ENCODE measurements at regions not wholly inside any gene's neighbourhood (a gene's known extent, or its start where the extent isn't known, plus 50 kb on each side); places are given as distances from the start of the nearest gene placed in this dataset.

- H3K23ac ChIP-seq (ENCODE audit: low read depth, low read length, poor library complexity) = no peak overlapping the region
- H3K9me3 ChIP-seq (replicated peaks in 1 of 2; ENCODE audit: control insufficient read depth in 2 of 2, insufficient read depth in 1 of 2, low read depth in 1 of 2, low read length in 2 of 2) = no peaks in the 10 kb centered on the region
- H3K36me3 ChIP-seq (replicated peaks in 1 of 2; ENCODE audit: control insufficient read depth in 2 of 2, insufficient read depth in 2 of 2, low read length in 2 of 2) = no peaks in the 10 kb centered on the region
- no peaks in the 10 kb centered on the region for H3K27me3 ChIP-seq (ENCODE audit: control insufficient read depth in 3 of 3, insufficient read depth in 3 of 3, low read depth in 1 of 3, low read length in 3 of 3)
- no peak overlapping the region for H2BK12ac ChIP-seq (ENCODE audit: low read length)
- no peak overlapping the region for H4K91ac ChIP-seq (ENCODE audit: low read depth, low read length, poor library complexity)
- H2BK5ac ChIP-seq (ENCODE audit: low read length) = no peak overlapping the region
- H2BK15ac ChIP-seq (ENCODE audit: low read length) = no peak overlapping the region
- H3K4me2 ChIP-seq (ENCODE audit: insufficient read depth, low read length, poor library complexity, severe bottlenecking) = no peak overlapping the region
- H4K8ac ChIP-seq (ENCODE audit: low read depth, low read length) = no peak overlapping the region
- H3K18ac ChIP-seq (ENCODE audit: low read length) = no peak overlapping the region
- no peak overlapping the region for H3K4ac ChIP-seq (ENCODE audit: low read length)
- H2BK120ac ChIP-seq (ENCODE audit: low read depth, low read length) = no peak overlapping the region
- no peaks in the 10 kb centered on the region for H3K79me1 ChIP-seq (ENCODE audit: low read depth, low read length)
- no peak overlapping the region for H3K9ac ChIP-seq (ENCODE audit: low read depth, low read length, poor library complexity)
- no peak overlapping the region for H3K4me3 ChIP-seq (ENCODE audit: low read length in 2 of 2)
- H3K27ac ChIP-seq (replicated peaks; ENCODE audit: low read length) = no peak overlapping the region
- H3K4me1 ChIP-seq (ENCODE audit: control insufficient read depth in 2 of 2, insufficient read depth in 1 of 2, low read depth in 1 of 2, low read length in 2 of 2) = peaks cover 0 to 3% of the 10 kb centered on the region in 2 donors
- H2AK5ac ChIP-seq (ENCODE audit: low read depth, low read length) = no peak overlapping the region
- H2AFZ ChIP-seq (ENCODE audit: low read length) = no peak overlapping the region
- DNase-seq (ENCODE audit: low spot score) = no peak
- H3K14ac ChIP-seq (ENCODE audit: low read length) = no peak overlapping the region
Observed at GRCh38 chr6:50271817-50272216, 222.1 kb upstream of the DEFB112 start.

DNA sequence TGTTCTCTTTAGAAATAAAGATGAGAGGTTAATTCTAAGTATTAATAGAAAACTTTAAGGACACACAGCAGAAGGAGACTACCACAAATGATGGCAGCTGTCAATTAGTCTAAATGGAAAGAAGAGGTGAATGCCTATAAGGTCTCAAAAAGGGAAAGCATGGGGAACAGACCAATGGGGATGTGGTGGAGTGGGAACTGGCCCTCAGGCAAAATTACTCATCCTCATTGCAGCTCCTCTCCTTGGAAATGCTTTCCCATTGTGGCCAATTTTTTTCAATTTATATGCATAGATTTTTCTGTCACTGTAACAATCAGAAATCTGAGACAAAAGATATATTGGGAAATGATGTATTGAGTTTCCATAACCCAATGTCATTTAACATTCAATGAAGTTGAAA, 222.9 kb upstream of the DEFB112 start:
- H2AFZ ChIP-seq (ENCODE audit: low read length) = no peak overlapping the region
- H2BK5ac ChIP-seq (ENCODE audit: low read length) = no peak overlapping the region
- no peak overlapping the region for H3K4ac ChIP-seq (ENCODE audit: low read length)
- no peak overlapping the region for H2BK12ac ChIP-seq (ENCODE audit: low read length)
- H4K91ac ChIP-seq (ENCODE audit: low read depth, low read length, poor library complexity) = no peak overlapping the region
- no peak overlapping the region for H2BK15ac ChIP-seq (ENCODE audit: low read length)
- no peak overlapping the region for H3K23ac ChIP-seq (ENCODE audit: low read depth, low read length, poor library complexity)
- H3K4me2 ChIP-seq (ENCODE audit: insufficient read depth, low read length, poor library complexity, severe bottlenecking) = no peak overlapping the region
- no peak overlapping the region for H3K18ac ChIP-seq (ENCODE audit: low read length)
- no peaks in the 10 kb centered on the region for H3K79me1 ChIP-seq (ENCODE audit: low read depth, low read length)
- H3K9ac ChIP-seq (ENCODE audit: low read depth, low read length, poor library complexity) = no peak overlapping the region
- H4K8ac ChIP-seq (ENCODE audit: low read depth, low read length) = no peak overlapping the region
- H2AK5ac ChIP-seq (ENCODE audit: low read depth, low read length) = no peak overlapping the region
- H3K4me1 ChIP-seq (ENCODE audit: control insufficient read depth in 2 of 2, insufficient read depth in 1 of 2, low read depth in 1 of 2, low read length in 2 of 2) = peaks cover 0 to 3% of the 10 kb centered on the region in 2 donors
- H3K9me3 ChIP-seq (replicated peaks in 1 of 2; ENCODE audit: control insufficient read depth in 2 of 2, insufficient read depth in 1 of 2, low read depth in 1 of 2, low read length in 2 of 2) = no peaks in the 10 kb centered on the region
- DNase-seq (ENCODE audit: low spot score) = no peak
- no peaks in the 10 kb centered on the region for H3K27me3 ChIP-seq (ENCODE audit: control insufficient read depth in 3 of 3, insufficient read depth in 3 of 3, low read depth in 1 of 3, low read length in 3 of 3)
- H3K14ac ChIP-seq (ENCODE audit: low read length) = no peak overlapping the region
- no peak overlapping the region for H3K27ac ChIP-seq (replicated peaks; ENCODE audit: low read length)
- H3K36me3 ChIP-seq (replicated peaks in 1 of 2; ENCODE audit: control insufficient read depth in 2 of 2, insufficient read depth in 2 of 2, low read length in 2 of 2) = no peaks in the 10 kb centered on the region
- no peak overlapping the region for H3K4me3 ChIP-seq (ENCODE audit: low read length in 2 of 2)
- H2BK120ac ChIP-seq (ENCODE audit: low read depth, low read length) = no peak overlapping the region

DNA sequence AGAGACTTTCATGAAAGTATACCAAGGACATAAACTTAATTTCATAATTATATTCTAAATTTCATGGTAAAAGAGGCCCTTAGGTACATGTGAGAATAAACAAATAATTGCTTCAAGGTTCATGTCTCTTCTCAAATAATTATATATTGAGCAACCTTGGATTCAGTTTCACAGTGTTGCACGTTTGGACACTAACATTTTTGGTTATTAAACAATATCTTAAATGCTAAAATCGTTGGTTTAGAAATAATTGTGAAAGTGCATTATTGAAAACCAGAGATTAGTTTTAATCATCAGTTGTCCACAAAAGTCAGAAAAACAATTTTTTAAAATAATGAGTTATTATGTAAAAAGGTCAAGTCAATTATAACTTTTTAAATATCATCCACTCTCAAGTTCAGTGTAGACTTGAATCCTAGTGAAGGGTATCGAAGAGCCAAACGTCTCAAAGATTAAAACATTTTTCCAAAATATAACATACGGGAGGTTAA, 227.1 kb upstream of the DEFB112 start:
- no peaks in the 10 kb centered on the region for H3K9me3 ChIP-seq (replicated peaks in 1 of 2; ENCODE audit: control insufficient read depth in 2 of 2, insufficient read depth in 1 of 2, low read depth in 1 of 2, low read length in 2 of 2)
- DNase-seq (ENCODE audit: low spot score) = no peak
- no peak overlapping the region for H3K14ac ChIP-seq (ENCODE audit: low read length)
- H3K4me1 ChIP-seq (ENCODE audit: control insufficient read depth in 2 of 2, insufficient read depth in 1 of 2, low read depth in 1 of 2, low read length in 2 of 2) = no peaks in the 10 kb centered on the region
- no CpG with 5 or more reads among the region's 5 CpGs for WGBS, 2 donors (ENCODE audit: extremely low coverage in 2 of 2, insufficient read length in 2 of 2, insufficient replicate concordance in 1 of 2)
- H4K8ac ChIP-seq (ENCODE audit: low read depth, low read length) = no peak overlapping the region
- no peak overlapping the region for H2AK5ac ChIP-seq (ENCODE audit: low read depth, low read length)
- H3K4me2 ChIP-seq (ENCODE audit: insufficient read depth, low read length, poor library complexity, severe bottlenecking) = no peak overlapping the region
- H3K4me3 ChIP-seq (ENCODE audit: low read length in 2 of 2) = no peak overlapping the region
- no peak overlapping the region for H2AFZ ChIP-seq (ENCODE audit: low read length)
- no peak overlapping the region for H3K27ac ChIP-seq (replicated peaks; ENCODE audit: low read length)
- H2BK120ac ChIP-seq (ENCODE audit: low read depth, low read length) = no peak overlapping the region
- no peak overlapping the region for H3K18ac ChIP-seq (ENCODE audit: low read length)
- no peaks in the 10 kb centered on the region for H3K79me1 ChIP-seq (ENCODE audit: low read depth, low read length)
- H3K23ac ChIP-seq (ENCODE audit: low read depth, low read length, poor library complexity) = no peak overlapping the region
- H2BK15ac ChIP-seq (ENCODE audit: low read length) = no peak overlapping the region
- no peaks in the 10 kb centered on the region for H3K36me3 ChIP-seq (replicated peaks in 1 of 2; ENCODE audit: control insufficient read depth in 2 of 2, insufficient read depth in 2 of 2, low read length in 2 of 2)
- no peak overlapping the region for H3K4ac ChIP-seq (ENCODE audit: low read length)
- H3K9ac ChIP-seq (ENCODE audit: low read depth, low read length, poor library complexity) = no peak overlapping the region
- H2BK12ac ChIP-seq (ENCODE audit: low read length) = no peak overlapping the region
- no peak overlapping the region for H4K91ac ChIP-seq (ENCODE audit: low read depth, low read length, poor library complexity)
- no peak overlapping the region for H2BK5ac ChIP-seq (ENCODE audit: low read length)
- H3K27me3 ChIP-seq (ENCODE audit: control insufficient read depth in 3 of 3, insufficient read depth in 3 of 3, low read depth in 1 of 3, low read length in 3 of 3) = no peaks in the 10 kb centered on the region

DNA sequence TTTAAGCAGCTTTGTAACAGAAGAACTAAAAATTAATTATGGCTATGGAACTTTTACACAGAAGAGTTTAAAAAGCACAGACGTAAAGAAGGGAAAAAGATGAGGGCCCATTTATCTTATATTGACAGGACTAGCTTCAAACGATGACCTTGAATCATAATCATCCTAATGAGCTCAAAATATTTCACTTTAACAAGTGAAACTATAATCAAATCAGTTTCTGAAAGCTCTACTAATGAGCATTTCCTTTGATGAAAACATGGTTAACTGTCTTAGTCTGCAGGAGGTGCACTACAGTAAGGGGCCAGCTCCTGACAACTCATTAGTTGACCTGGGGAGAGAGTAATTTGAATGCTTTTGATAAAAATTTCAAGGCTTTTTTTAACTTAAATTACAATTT, 228.0 kb upstream of the DEFB112 start:
- Histone ChIP-seq H3K9ac (ENCODE audit: low read depth, low read length, poor library complexity) (no peak overlapping the region), H2BK120ac (ENCODE audit: low read depth, low read length) (no peak overlapping the region), H3K9me3 (replicated peaks in 1 of 2; ENCODE audit: control insufficient read depth in 2 of 2, insufficient read depth in 1 of 2, low read depth in 1 of 2, low read length in 2 of 2) (no peaks in the 10 kb centered on the region), H2AFZ (ENCODE audit: low read length) (no peak overlapping the region), H3K14ac (ENCODE audit: low read length) (no peak overlapping the region), H2AK5ac (ENCODE audit: low read depth, low read length) (no peak overlapping the region), H3K36me3 (replicated peaks in 1 of 2; ENCODE audit: control insufficient read depth in 2 of 2, insufficient read depth in 2 of 2, low read length in 2 of 2) (no peaks in the 10 kb centered on the region), H4K8ac (ENCODE audit: low read depth, low read length) (no peak overlapping the region), H2BK15ac (ENCODE audit: low read length) (no peak overlapping the region), H3K18ac (ENCODE audit: low read length) (no peak overlapping the region), H2BK12ac (ENCODE audit: low read length) (no peak overlapping the region), H3K27ac (replicated peaks; ENCODE audit: low read length) (no peak overlapping the region), H2BK5ac (ENCODE audit: low read length) (no peak overlapping the region), H3K27me3 (ENCODE audit: control insufficient read depth in 3 of 3, insufficient read depth in 3 of 3, low read depth in 1 of 3, low read length in 3 of 3) (no peaks in the 10 kb centered on the region), H3K23ac (ENCODE audit: low read depth, low read length, poor library complexity) (no peak overlapping the region), H4K91ac (ENCODE audit: low read depth, low read length, poor library complexity) (no peak overlapping the region), H3K79me1 (ENCODE audit: low read depth, low read length) (no peaks in the 10 kb centered on the region), H3K4ac (ENCODE audit: low read length) (no peak overlapping the region), H3K4me3 (ENCODE audit: low read length in 2 of 2) (no peak overlapping the region), H3K4me2 (ENCODE audit: insufficient read depth, low read length, poor library complexity, severe bottlenecking) (no peak overlapping the region), H3K4me1 (ENCODE audit: control insufficient read depth in 2 of 2, insufficient read depth in 1 of 2, low read depth in 1 of 2, low read length in 2 of 2) (no peaks in the 10 kb centered on the region)
- no peak for DNase-seq (ENCODE audit: low spot score)
- WGBS, 2 donors (ENCODE audit: extremely low coverage in 2 of 2, insufficient read length in 2 of 2, insufficient replicate concordance in 1 of 2) = no CpG with 5 or more reads among the region's 2 CpGs

Measured in neuronal stem cell (in vitro differentiated cells).